Panc1 (cell line): ENCODE measurements at regions not wholly inside any gene's neighbourhood (a gene's known extent, or its start where the extent isn't known, plus 50 kb on each side); places are given as distances from the start of the nearest gene placed in this dataset.

ENCODE experiments used
- ATAC-seq: fragments of 200-7000 bp; cut with Tn5 transposase; 2 replicates; pipeline ENCODE4 v1.9.1; 2020; ENCODE audit warnings: mild to moderate bottlenecking, moderate library complexity
- BruUV-seq: library from RNA; stranded (reverse); fragments of 400-500 nt; replicated peaks from 2 replicates; lab custom pipeline; 2021; lab: Mats Ljungman, UMichigan
- CTCF ChIA-PET: fragments of 300-600 bp; sonication (Branson Sonifier 250); formaldehyde crosslinking; loops from one replicate; lab custom pipeline; 2022; ENCODE audit warnings: antibody characterized with exemption; lab: Charles Lee
- POLR2A ChIA-PET: fragments of 300-600 bp; sonication (Branson Sonifier 250); formaldehyde crosslinking; loops from one replicate; lab custom pipeline; 2022; ENCODE audit warnings: antibody characterized with exemption; lab: Charles Lee
- DNase-seq: peaks from one replicate; pipeline ENCODE4 v3.0.0-alpha.2; 2010; ENCODE audit warnings: low read depth, low spot score
- H3K27ac ChIP-seq: 2 replicates; pipeline ENCODE4 v1.5.1; 2011; ENCODE audit warnings: mild to moderate bottlenecking, low read length, inconsistent platforms
- H3K27me3 ChIP-seq: fragments of 200-500 bp; sonication (Bioruptor generic); 2 replicates; pipeline ENCODE4 v1.6.0; 2014; ENCODE audit warnings: low read length, inconsistent platforms; ENCODE audit not compliant: control insufficient read depth, insufficient read depth
- H3K36me3 ChIP-seq: fragments of 200-500 bp; sonication (Bioruptor generic); 2 replicates; pipeline ENCODE4 v1.5.1; 2014; ENCODE audit warnings: inconsistent platforms, mild to moderate bottlenecking, low read length, moderate library complexity; ENCODE audit not compliant: control insufficient read depth, insufficient read depth
- H3K4me1 ChIP-seq: 2 replicates; pipeline ENCODE4 v1.5.1; 2011; ENCODE audit warnings: inconsistent platforms, mild to moderate bottlenecking, low read length, moderate library complexity; ENCODE audit not compliant: control insufficient read depth, insufficient read depth
- H3K4me3 ChIP-seq, 2 experiments: 2 replicates each; pipeline ENCODE4 v1.5.1; 2011 to 2012; ENCODE audit warnings: low read depth in 2 of 2, low read length in 2 of 2, mild to moderate bottlenecking in 2 of 2, inconsistent platforms in 1 of 2, moderate library complexity in 1 of 2
- H3K9me3 ChIP-seq: fragments of 200-500 bp; sonication (Bioruptor generic); 2 replicates; pipeline ENCODE4 v1.5.1; 2014; ENCODE audit warnings: low read depth, mild to moderate bottlenecking, inconsistent platforms, low read length, moderate library complexity; ENCODE audit not compliant: control insufficient read depth, insufficient read depth
- POLR2AphosphoS5 ChIP-seq: IDR thresholded peaks from 2 replicates; pipeline ENCODE4 v1.6.1; 2012; ENCODE audit warnings: mild to moderate bottlenecking, low read depth, low read length, moderate library complexity
- SIN3A ChIP-seq: IDR thresholded peaks from 2 replicates; pipeline ENCODE4 v1.6.1; 2012; ENCODE audit warnings: low read depth, mild to moderate bottlenecking, low read length, moderate library complexity, borderline replicate concordance; ENCODE audit not compliant: insufficient read depth
- TCF7L2 ChIP-seq: IDR thresholded peaks from 2 replicates; pipeline ENCODE4 v1.6.1; 2011; ENCODE audit warnings: mild to moderate bottlenecking, low read depth, low read length, inconsistent platforms
- in situ Hi-C: cut with HindIII; loops from 2 replicates; pipeline ENCODE4 v1.10.0; 2016; ENCODE audit warnings: low sequenced_read_pairs, low pct_unique_long_range_greater_than_20kb
- intact Hi-C: fragments of 100-400 bp; cut with micrococcal nuclease; formaldehyde crosslinking; loops from one replicate; pipeline ENCODE4 v1.10.0; 2022; ENCODE audit not compliant: unreplicated experiment
- TF ChIP-seq, protein P1 (sequence below): fragments of 450-650 bp; IDR thresholded peaks from 2 replicates; pipeline ENCODE4 v1.5.1; 2017; ENCODE audit warnings: mild to moderate bottlenecking
- TF ChIP-seq, protein P2 (sequence below), 2 experiments: IDR thresholded peaks; 2 replicates each; pipeline ENCODE4 v1.6.1; 2011 to 2012; ENCODE audit warnings: low read depth in 2 of 2, control low read depth in 1 of 2, low read length in 1 of 2, mild to moderate bottlenecking in 1 of 2, moderate library complexity in 1 of 2; ENCODE audit not compliant: insufficient read depth in 1 of 2

DNA sequence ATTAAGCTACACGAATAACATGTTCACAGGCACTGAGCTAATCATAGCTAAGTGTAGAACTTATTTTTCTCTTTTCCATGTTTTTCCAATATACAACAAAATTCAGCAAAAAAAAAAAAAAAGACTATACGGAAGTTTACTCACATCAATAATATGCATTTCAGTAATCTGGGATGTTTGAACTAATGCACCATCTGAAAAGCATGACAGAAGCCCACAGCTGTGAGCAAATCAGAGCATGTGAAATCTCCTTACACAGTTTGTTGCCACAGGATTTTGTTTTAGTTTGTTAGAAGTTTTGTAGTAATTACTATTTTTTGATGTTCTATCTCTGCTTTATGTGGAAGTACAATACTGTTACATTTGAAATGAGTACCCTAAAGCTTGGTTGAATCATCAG lies 1051.7 kb downstream of the TTLL7 start:
- Histone ChIP-seq H3K27ac (no peak overlapping the region), H3K4me1 (no peaks in the 10 kb centered on the region), H3K4me3 (no peak overlapping the region), H3K27me3 (no peaks in the 10 kb centered on the region), H3K9me3 (peaks cover 9% of the 10 kb centered on the region), H3K36me3 (no peaks in the 10 kb centered on the region)
- POLR2A ChIA-PET, result interaction anchor here (0.6 kb wide), 1 partner anchor 585 kb away, joined by 15 read pairs; no protein-coding TSS in a partner anchor
- TF ChIP-seq, protein P1, sequence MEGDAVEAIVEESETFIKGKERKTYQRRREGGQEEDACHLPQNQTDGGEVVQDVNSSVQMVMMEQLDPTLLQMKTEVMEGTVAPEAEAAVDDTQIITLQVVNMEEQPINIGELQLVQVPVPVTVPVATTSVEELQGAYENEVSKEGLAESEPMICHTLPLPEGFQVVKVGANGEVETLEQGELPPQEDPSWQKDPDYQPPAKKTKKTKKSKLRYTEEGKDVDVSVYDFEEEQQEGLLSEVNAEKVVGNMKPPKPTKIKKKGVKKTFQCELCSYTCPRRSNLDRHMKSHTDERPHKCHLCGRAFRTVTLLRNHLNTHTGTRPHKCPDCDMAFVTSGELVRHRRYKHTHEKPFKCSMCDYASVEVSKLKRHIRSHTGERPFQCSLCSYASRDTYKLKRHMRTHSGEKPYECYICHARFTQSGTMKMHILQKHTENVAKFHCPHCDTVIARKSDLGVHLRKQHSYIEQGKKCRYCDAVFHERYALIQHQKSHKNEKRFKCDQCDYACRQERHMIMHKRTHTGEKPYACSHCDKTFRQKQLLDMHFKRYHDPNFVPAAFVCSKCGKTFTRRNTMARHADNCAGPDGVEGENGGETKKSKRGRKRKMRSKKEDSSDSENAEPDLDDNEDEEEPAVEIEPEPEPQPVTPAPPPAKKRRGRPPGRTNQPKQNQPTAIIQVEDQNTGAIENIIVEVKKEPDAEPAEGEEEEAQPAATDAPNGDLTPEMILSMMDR, result no peak
- TF ChIP-seq TCF7L2 (no peak), SIN3A (no peak), POLR2AphosphoS5 (no peak)
- TF ChIP-seq, protein P2, sequence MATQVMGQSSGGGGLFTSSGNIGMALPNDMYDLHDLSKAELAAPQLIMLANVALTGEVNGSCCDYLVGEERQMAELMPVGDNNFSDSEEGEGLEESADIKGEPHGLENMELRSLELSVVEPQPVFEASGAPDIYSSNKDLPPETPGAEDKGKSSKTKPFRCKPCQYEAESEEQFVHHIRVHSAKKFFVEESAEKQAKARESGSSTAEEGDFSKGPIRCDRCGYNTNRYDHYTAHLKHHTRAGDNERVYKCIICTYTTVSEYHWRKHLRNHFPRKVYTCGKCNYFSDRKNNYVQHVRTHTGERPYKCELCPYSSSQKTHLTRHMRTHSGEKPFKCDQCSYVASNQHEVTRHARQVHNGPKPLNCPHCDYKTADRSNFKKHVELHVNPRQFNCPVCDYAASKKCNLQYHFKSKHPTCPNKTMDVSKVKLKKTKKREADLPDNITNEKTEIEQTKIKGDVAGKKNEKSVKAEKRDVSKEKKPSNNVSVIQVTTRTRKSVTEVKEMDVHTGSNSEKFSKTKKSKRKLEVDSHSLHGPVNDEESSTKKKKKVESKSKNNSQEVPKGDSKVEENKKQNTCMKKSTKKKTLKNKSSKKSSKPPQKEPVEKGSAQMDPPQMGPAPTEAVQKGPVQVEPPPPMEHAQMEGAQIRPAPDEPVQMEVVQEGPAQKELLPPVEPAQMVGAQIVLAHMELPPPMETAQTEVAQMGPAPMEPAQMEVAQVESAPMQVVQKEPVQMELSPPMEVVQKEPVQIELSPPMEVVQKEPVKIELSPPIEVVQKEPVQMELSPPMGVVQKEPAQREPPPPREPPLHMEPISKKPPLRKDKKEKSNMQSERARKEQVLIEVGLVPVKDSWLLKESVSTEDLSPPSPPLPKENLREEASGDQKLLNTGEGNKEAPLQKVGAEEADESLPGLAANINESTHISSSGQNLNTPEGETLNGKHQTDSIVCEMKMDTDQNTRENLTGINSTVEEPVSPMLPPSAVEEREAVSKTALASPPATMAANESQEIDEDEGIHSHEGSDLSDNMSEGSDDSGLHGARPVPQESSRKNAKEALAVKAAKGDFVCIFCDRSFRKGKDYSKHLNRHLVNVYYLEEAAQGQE (IDR thresholded peaks at IDR 0.05; ENCODE audit: insufficient read depth in 1 of 2, low read depth in 2 of 2, low read length in 1 of 2), result no peak
- intact Hi-C loops (no loop called here), in situ Hi-C loops (no loop called here)
- CTCF ChIA-PET, result interaction anchor here (0.6 kb wide), 1 partner anchor 1825 kb away, joined by 3 read pairs; no protein-coding TSS in a partner anchor
- no peak for DNase-seq
- ATAC-seq, result no peak
- BruUV-seq, result no TSS peak

DNA sequence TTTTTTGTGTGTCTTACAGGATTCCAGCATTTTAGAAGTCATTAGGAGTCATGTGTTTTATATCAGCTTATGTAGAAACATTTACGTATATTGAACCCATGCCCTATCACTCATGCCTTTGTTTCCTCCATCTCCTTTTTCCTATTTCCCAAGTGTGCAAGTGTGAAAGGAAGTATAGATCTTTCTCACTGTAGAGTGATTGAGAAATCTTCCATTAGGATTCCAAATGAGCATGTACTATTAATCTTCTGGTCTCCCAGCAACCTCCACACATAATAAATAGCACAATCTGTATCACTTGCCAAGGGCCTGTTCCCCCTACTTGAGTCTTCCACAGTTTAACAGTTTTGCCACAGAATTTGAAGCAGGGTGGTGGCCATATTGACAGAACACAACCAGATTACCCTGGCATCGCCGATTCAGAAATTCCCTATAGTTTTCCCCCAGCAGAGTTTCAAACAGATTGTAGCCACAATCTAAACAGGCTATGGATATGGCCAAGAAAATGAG lies 1052.8 kb downstream of the TTLL7 start:
- TF ChIP-seq, protein P2 (IDR thresholded peaks at IDR 0.05; ENCODE audit: insufficient read depth in 1 of 2, low read depth in 2 of 2, low read length in 1 of 2), result no peak
- TF ChIP-seq, protein P1, result no peak
- TF ChIP-seq TCF7L2 (no peak), SIN3A (no peak), POLR2AphosphoS5 (no peak)
- CTCF ChIA-PET, result no interaction called here
- in situ Hi-C loops (no loop called here), intact Hi-C loops (no loop called here)
- no TSS peak for BruUV-seq
- DNase-seq (no peak), ATAC-seq (no peak)
- Histone ChIP-seq H3K36me3 (no peaks in the 10 kb centered on the region), H3K4me3 (no peak overlapping the region), H3K4me1 (no peaks in the 10 kb centered on the region), H3K9me3 (peaks cover 9% of the 10 kb centered on the region), H3K27me3 (no peaks in the 10 kb centered on the region), H3K27ac (no peak overlapping the region)
- POLR2A ChIA-PET, result no interaction called here
